ENCODE measurements at regions not wholly inside any gene's neighbourhood (a gene's known extent, or its start where the extent isn't known, plus 50 kb on each side); places are given as distances from the start of the nearest gene placed in this dataset.

DNA sequence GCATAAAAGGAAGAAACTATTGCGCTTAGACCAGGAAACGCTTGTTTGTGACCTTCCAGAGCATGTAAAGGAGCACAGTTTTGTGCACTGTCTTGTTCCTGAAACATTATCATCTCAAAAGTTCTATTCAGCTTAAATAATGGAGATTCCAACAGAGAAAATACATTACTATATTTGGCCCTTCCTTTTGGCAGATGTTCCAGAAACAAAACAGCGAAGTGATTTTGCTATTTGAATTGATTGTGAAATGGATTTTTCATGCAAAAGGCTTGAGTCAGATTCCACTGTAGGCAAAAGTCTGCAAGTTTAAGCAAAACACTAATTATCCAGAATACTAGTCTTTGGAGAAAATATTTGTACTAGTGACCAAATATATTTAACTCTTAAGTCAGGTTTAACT, 80.3 kb upstream of the PTBP2 start:
- DNase-seq (ENCODE audit: low spot score) (no peak), FAIRE-seq (no peak), ATAC-seq (no peak)
- Histone ChIP-seq H3K27me3 (ENCODE audit: control insufficient read depth in 1 of 2, insufficient read depth in 2 of 2, low read length in 2 of 2) (no peaks in the 10 kb centered on the region), H3K9me3 (ENCODE audit: low read length) (no peaks in the 10 kb centered on the region), H3K9ac (ENCODE audit: insufficient read depth, low read depth, low read length) (no peak overlapping the region), H3K4me3 (replicated peaks in 1 of 3; ENCODE audit: insufficient read depth in 1 of 3, low read depth in 2 of 3, low read length in 3 of 3) (no peak overlapping the region), H3K36me3 (replicated peaks in 1 of 2; ENCODE audit: control insufficient read depth in 1 of 2, insufficient read depth in 2 of 2, low read length in 2 of 2) (no peaks in the 10 kb centered on the region), H3K4me1 (ENCODE audit: insufficient read depth, low read length) (peaks cover 21% of the 10 kb centered on the region), H2AFZ (ENCODE audit: low read length) (no peak overlapping the region), H4K20me1 (ENCODE audit: insufficient read depth, low read length) (no peaks in the 10 kb centered on the region), H3K27ac (ENCODE audit: extremely low read length, insufficient read depth, low read length) (no peak overlapping the region), H3K4me2 (ENCODE audit: low read depth, low read length) (no peak overlapping the region), H3K79me2 (ENCODE audit: insufficient read depth, low read length) (no peaks in the 10 kb centered on the region)
- 96% methylated on average over 3 of the region's 3 CpGs for WGBS (ENCODE audit: low lambda C conversion rate)
- BruUV-seq (replicated peaks) = no TSS peak
- ChIA-PET CTCF (ENCODE audit: low intra/inter-chr PET ratio, low total read pairs) (no interaction called here), POLR2A (no interaction called here)
- TF ChIP-seq CREB1 (IDR thresholded peaks at IDR 0.05) (no peak), CREB1 (CRISPR knock-in tag; IDR thresholded peaks at IDR 0.05) (no peak), ATF7 (IDR thresholded peaks at IDR 0.05) (no peak), ATF7 (CRISPR knock-in tag; IDR thresholded peaks at IDR 0.05) (no peak)
- TF ChIP-seq, protein P1, sequence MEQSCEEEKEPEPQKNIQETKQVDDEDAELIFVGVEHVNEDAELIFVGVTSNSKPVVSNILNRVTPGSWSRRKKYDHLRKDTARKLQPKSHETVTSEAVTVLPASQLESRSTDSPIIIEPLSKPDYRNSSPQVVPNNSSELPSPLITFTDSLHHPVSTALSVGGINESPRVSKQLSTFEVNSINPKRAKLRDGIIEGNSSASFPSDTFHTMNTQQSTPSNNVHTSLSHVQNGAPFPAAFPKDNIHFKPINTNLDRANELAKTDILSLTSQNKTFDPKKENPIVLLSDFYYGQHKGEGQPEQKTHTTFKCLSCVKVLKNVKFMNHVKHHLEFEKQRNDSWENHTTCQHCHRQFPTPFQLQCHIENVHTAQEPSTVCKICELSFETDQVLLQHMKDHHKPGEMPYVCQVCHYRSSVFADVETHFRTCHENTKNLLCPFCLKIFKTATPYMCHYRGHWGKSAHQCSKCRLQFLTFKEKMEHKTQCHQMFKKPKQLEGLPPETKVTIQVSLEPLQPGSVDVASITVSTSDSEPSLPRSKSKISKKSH (CRISPR knock-in tag; IDR thresholded peaks at IDR 0.05; ENCODE audit: borderline replicate concordance) = no peak
- TF ChIP-seq, protein P2, sequence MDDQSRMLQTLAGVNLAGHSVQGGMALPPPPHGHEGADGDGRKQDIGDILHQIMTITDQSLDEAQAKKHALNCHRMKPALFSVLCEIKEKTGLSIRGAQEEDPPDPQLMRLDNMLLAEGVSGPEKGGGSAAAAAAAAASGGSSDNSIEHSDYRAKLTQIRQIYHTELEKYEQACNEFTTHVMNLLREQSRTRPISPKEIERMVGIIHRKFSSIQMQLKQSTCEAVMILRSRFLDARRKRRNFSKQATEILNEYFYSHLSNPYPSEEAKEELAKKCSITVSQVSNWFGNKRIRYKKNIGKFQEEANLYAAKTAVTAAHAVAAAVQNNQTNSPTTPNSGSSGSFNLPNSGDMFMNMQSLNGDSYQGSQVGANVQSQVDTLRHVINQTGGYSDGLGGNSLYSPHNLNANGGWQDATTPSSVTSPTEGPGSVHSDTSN (CRISPR knock-in tag; IDR thresholded peaks at IDR 0.05; ENCODE audit: borderline replicate concordance) = no peak
- in situ Hi-C loops (cut with HindIII; ENCODE audit: extremely low pct_ligation_motif_present, low pct_unique_long_range_greater_than_20kb) = no loop called here
- intact Hi-C loops (cut with micrococcal nuclease; ENCODE audit: unreplicated experiment) = no loop called here

DNA sequence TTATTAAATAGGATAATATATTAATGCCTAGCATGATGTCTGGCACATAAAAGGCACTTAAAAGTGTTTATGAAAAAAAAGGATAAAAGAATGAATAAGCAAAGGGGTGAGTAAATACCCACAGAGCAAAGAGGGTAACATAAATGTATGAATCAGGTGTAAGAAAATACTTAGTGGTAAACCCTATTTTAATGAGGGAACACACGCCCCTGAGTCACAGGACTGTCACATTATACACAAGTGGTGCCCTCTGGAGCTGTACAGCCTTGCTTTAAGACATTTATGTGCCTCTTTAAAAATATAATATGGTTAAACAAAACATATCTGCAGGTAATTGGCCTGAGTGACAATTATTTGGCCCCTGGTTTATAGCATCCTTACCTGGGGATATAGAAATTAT, 78.1 kb upstream of the PTBP2 start:
- no peaks in the 10 kb centered on the region; a peak in 1 of 5 replicates for H3K27me3 ChIP-seq (ENCODE audit: control insufficient read depth in 1 of 2, insufficient read depth in 2 of 2, low read length in 2 of 2)
- no peak overlapping the region for H2AFZ ChIP-seq (ENCODE audit: low read length)
- H4K20me1 ChIP-seq (ENCODE audit: insufficient read depth, low read length) = no peaks in the 10 kb centered on the region
- ChIA-PET CTCF (ENCODE audit: low intra/inter-chr PET ratio, low total read pairs) (no interaction called here), POLR2A (no interaction called here)
- in situ Hi-C loops (cut with HindIII; ENCODE audit: extremely low pct_ligation_motif_present, low pct_unique_long_range_greater_than_20kb) = no loop called here
- no TSS peak for BruUV-seq (replicated peaks)
- TF ChIP-seq ZMYM2 (CRISPR knock-in tag; IDR thresholded peaks at IDR 0.05) (no peak), ZFP36L2 (CRISPR knock-in tag; IDR thresholded peaks at IDR 0.05) (no peak), TRIM24 (CRISPR knock-in tag; IDR thresholded peaks at IDR 0.05) (no peak)
- TF ChIP-seq, protein P3, sequence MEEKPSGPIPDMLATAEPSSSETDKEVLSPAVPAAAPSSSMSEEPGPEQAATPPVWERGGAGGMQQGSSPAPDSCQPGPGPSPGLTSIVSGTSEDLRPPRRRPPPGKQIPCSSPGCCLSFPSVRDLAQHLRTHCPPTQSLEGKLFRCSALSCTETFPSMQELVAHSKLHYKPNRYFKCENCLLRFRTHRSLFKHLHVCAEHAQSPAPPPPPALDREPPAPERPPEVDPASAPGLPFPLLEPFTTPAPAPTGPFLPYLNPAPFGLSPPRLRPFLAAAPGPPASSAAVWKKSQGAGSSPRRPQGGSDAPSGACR (CRISPR knock-in tag; IDR thresholded peaks at IDR 0.05) = no peak
- TF ChIP-seq, protein P4, sequence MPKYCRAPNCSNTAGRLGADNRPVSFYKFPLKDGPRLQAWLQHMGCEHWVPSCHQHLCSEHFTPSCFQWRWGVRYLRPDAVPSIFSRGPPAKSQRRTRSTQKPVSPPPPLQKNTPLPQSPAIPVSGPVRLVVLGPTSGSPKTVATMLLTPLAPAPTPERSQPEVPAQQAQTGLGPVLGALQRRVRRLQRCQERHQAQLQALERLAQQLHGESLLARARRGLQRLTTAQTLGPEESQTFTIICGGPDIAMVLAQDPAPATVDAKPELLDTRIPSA (CRISPR knock-in tag; IDR thresholded peaks at IDR 0.05; ENCODE audit: borderline replicate concordance) = no peak
- FAIRE-seq (no peak), DNase-seq (ENCODE audit: low spot score) (no peak), ATAC-seq (no peak)
- intact Hi-C loops (cut with micrococcal nuclease; ENCODE audit: unreplicated experiment) = no loop called here
- WGBS (ENCODE audit: low lambda C conversion rate) = 63% methylated on average over 1 of the region's 1 CpG
- no peaks in the 10 kb centered on the region for H3K79me2 ChIP-seq (ENCODE audit: insufficient read depth, low read length)
- no peak overlapping the region for H3K9ac ChIP-seq (ENCODE audit: insufficient read depth, low read depth, low read length)
- H3K36me3 ChIP-seq (replicated peaks in 1 of 2; ENCODE audit: control insufficient read depth in 1 of 2, insufficient read depth in 2 of 2, low read length in 2 of 2) = no peaks in the 10 kb centered on the region
- H3K4me1 ChIP-seq (ENCODE audit: insufficient read depth, low read length) = peaks cover 18% of the 10 kb centered on the region
- no peak overlapping the region for H3K4me3 ChIP-seq (replicated peaks in 1 of 3; ENCODE audit: insufficient read depth in 1 of 3, low read depth in 2 of 3, low read length in 3 of 3)
- no peaks in the 10 kb centered on the region for H3K9me3 ChIP-seq (ENCODE audit: low read length)
- H3K4me2 ChIP-seq (ENCODE audit: low read depth, low read length) = no peak overlapping the region
- H3K27ac ChIP-seq (ENCODE audit: extremely low read length, insufficient read depth, low read length) = no peak overlapping the region
